Posterior cingulate gyrus (tissue), 11 donors: ENCODE measurements at regions not wholly inside any gene's neighbourhood (a gene's known extent, or its start where the extent isn't known, plus 50 kb on each side); places are given as distances from the start of the nearest gene placed in this dataset.

Source experiments
- DNase-seq, 10 donors: peaks; one replicate each; pipeline versions ENCODE4 v3.0.0 to v3.0.0-alpha.2; 2020 to 2021; ENCODE audit warnings: mixed read lengths in 3 of 10
- intact Hi-C: fragments of 100-400 bp; cut with DNase I; formaldehyde crosslinking; loops from one replicate; pipeline ENCODE4 v1.15.1; 2023

- DNase-seq = no peak
- intact Hi-C loops = no loop called here
These were observed 398.3 kb downstream of the TLE4 start for GRCh38 chr9:79970146-79970425.

GRCh38 chr9:79969393-79970145 is 397.8 kb downstream of the TLE4 start:
- intact Hi-C loops = no loop called here
- no peak for DNase-seq

GRCh38 chr9:79968533-79968932 is 396.8 kb downstream of the TLE4 start:
- DNase-seq = no peak
- intact Hi-C loops = no loop called here

- intact Hi-C loops = no loop called here
- DNase-seq = no peak
These were observed 391.1 kb downstream of the TLE4 start for GRCh38 chr9:79962836-79963235.

GRCh38 chr9:79962150-79962549 is 390.4 kb downstream of the TLE4 start:
- intact Hi-C loops = no loop called here
- DNase-seq = no peak

GRCh38 chr9:79955300-79955699 is 383.5 kb downstream of the TLE4 start:
- no peak for DNase-seq
- intact Hi-C loops = no loop called here

GRCh38 chr9:79953908-79954307 is 382.1 kb downstream of the TLE4 start:
- intact Hi-C loops = no loop called here
- no peak for DNase-seq

GRCh38 chr9:79952401-79952800 is 380.6 kb downstream of the TLE4 start:
- DNase-seq = no peak
- intact Hi-C loops = no loop called here

- DNase-seq = no peak
These were observed 374.9 kb downstream of the TLE4 start for GRCh38 chr9:79946712-79947111.

GRCh38 chr9:79945495-79945894 is 373.7 kb downstream of the TLE4 start:
- no peak for DNase-seq
- intact Hi-C loops = loop anchor here (10.0 kb wide), 1 partner anchor 471 kb away; no protein-coding TSS in a partner anchor

More at GRCh38 chr9:79946712-79947111, 374.9 kb downstream of the TLE4 start:
- intact Hi-C loops = loop anchor here (10.0 kb wide), 1 partner anchor 472 kb away; no protein-coding TSS in a partner anchor

GRCh38 chr9:79945016-79945415 is 373.3 kb downstream of the TLE4 start:
- intact Hi-C loops = loop anchor here (10.0 kb wide), 1 partner anchor 470 kb away; no protein-coding TSS in a partner anchor
- no peak for DNase-seq

GRCh38 chr9:79940919-79941318 is 369.2 kb downstream of the TLE4 start:
- DNase-seq = no peak
- intact Hi-C loops = loop anchor here (10.0 kb wide), 1 partner anchor 466 kb away; no protein-coding TSS in a partner anchor

GRCh38 chr9:79939819-79940218 is 368.1 kb downstream of the TLE4 start:
- intact Hi-C loops = loop anchor here (10.0 kb wide), 1 partner anchor 465 kb away; no protein-coding TSS in a partner anchor
- DNase-seq = peak in 1 of 10 donors; percentile 21

GRCh38 chr9:79936336-79936735 is 364.6 kb downstream of the TLE4 start:
- intact Hi-C loops = no loop called here
- no peak for DNase-seq

- intact Hi-C loops = no loop called here
- DNase-seq = no peak
These were observed 357.5 kb downstream of the TLE4 start for GRCh38 chr9:79929285-79929684.

- intact Hi-C loops = no loop called here
- no peak for DNase-seq
These were observed 357.0 kb downstream of the TLE4 start for GRCh38 chr9:79928661-79929223.

- no peak for DNase-seq
- intact Hi-C loops = no loop called here
These were observed 353.6 kb downstream of the TLE4 start for GRCh38 chr9:79925326-79925725.

GRCh38 chr9:79924836-79925235 is 353.1 kb downstream of the TLE4 start:
- intact Hi-C loops = no loop called here
- DNase-seq = no peak

GRCh38 chr9:79917421-79917820 is 345.7 kb downstream of the TLE4 start:
- no peak for DNase-seq
- intact Hi-C loops = no loop called here

- DNase-seq = no peak
- intact Hi-C loops = no loop called here
These were observed 342.1 kb downstream of the TLE4 start for GRCh38 chr9:79913867-79914266.

- DNase-seq = no peak
- intact Hi-C loops = no loop called here
These were observed 340.7 kb downstream of the TLE4 start for GRCh38 chr9:79912318-79913070.

- intact Hi-C loops = no loop called here
- DNase-seq = no peak
These were observed 340.0 kb downstream of the TLE4 start for GRCh38 chr9:79911724-79912123.
